Endothelial cell (in vitro differentiated cells): ENCODE measurements at regions not wholly inside any gene's neighbourhood (a gene's known extent, or its start where the extent isn't known, plus 50 kb on each side); places are given as distances from the start of the nearest gene placed in this dataset.

Source experiments
- DNase-seq: peaks from one replicate; pipeline ENCODE4 v3.0.0; 2021; ENCODE audit warnings: low spot score
- H3K27ac Mint-ChIP-seq: one replicate; pipeline ENCODE4 v1.8.0; 2021; ENCODE audit warnings: mixed read lengths, inconsistent platforms; ENCODE audit not compliant: unreplicated experiment
- H3K27me3 Mint-ChIP-seq: one replicate; pipeline ENCODE4 v1.8.0; 2021; ENCODE audit warnings: mild to moderate bottlenecking, moderate library complexity, mixed read lengths, inconsistent platforms; ENCODE audit not compliant: unreplicated experiment
- H3K36me3 Mint-ChIP-seq: one replicate; pipeline ENCODE4 v1.8.0; 2021; ENCODE audit warnings: mild to moderate bottlenecking, low read depth, mixed read lengths, inconsistent platforms; ENCODE audit not compliant: unreplicated experiment
- H3K4me1 Mint-ChIP-seq: one replicate; pipeline ENCODE4 v1.8.0; 2021; ENCODE audit warnings: mild to moderate bottlenecking, mixed read lengths, inconsistent platforms; ENCODE audit not compliant: unreplicated experiment
- H3K4me3 Mint-ChIP-seq: one replicate; pipeline ENCODE4 v1.8.0; 2021; ENCODE audit warnings: mild to moderate bottlenecking, mixed read lengths, inconsistent platforms; ENCODE audit not compliant: unreplicated experiment
- H3K9me3 Mint-ChIP-seq: one replicate; pipeline ENCODE4 v1.8.0; 2021; ENCODE audit warnings: mixed read lengths, inconsistent platforms; ENCODE audit not compliant: unreplicated experiment
- CTCF ChIP-seq: fragments of 200-600 bp; sonication (generic); IDR thresholded peaks from one replicate; pipeline ENCODE4 v1.5.0; 2021; ENCODE audit warnings: antibody characterized with exemption; ENCODE audit not compliant: unreplicated experiment

- Mint-ChIP-seq H3K27me3 (peaks cover 2% of the 10 kb centered on the region), H3K36me3 (no peaks in the 10 kb centered on the region), H3K9me3 (no peaks in the 10 kb centered on the region), H3K4me3 (no peak overlapping the region), H3K27ac (no peak overlapping the region), H3K4me1 (no peaks in the 10 kb centered on the region)
- DNase-seq = no peak
- no peak for TF ChIP-seq CTCF
Measured at GRCh38 chr20:18922251-18922650, 108.7 kb downstream of the SCP2D1 start.

- Mint-ChIP-seq H3K9me3 (no peaks in the 10 kb centered on the region), H3K27me3 (peaks cover 2% of the 10 kb centered on the region), H3K4me3 (no peak overlapping the region), H3K27ac (no peak overlapping the region), H3K36me3 (no peaks in the 10 kb centered on the region), H3K4me1 (no peaks in the 10 kb centered on the region)
- no peak for TF ChIP-seq CTCF
- no peak for DNase-seq
Measured at GRCh38 chr20:18922898-18923297, 109.3 kb downstream of the SCP2D1 start.

DNA sequence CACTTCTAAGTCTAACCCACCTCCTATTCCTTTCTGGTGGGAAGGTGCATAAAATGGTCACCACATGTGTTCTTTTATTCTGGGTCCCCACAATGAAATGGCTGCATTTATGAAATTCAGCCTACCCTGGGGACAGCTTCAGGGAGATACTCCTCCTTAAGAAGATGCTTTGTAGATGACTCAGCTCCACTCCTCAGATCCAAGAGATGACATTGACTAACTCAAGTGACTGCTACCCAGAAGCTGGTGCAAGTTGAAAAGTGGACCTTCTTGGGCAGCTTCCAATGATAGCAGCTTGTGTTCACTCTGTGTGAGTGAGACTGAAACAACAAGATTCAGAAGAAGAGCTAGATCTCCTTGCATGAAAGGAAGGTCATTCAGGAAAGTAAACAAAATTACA, 113.4 kb downstream of the SCP2D1 start:
- Mint-ChIP-seq H3K36me3 (no peaks in the 10 kb centered on the region), H3K27ac (no peak overlapping the region), H3K4me1 (no peaks in the 10 kb centered on the region), H3K9me3 (no peaks in the 10 kb centered on the region), H3K4me3 (no peak overlapping the region), H3K27me3 (peaks cover 2% of the 10 kb centered on the region)
- no peak for TF ChIP-seq CTCF
- DNase-seq = no peak

DNA sequence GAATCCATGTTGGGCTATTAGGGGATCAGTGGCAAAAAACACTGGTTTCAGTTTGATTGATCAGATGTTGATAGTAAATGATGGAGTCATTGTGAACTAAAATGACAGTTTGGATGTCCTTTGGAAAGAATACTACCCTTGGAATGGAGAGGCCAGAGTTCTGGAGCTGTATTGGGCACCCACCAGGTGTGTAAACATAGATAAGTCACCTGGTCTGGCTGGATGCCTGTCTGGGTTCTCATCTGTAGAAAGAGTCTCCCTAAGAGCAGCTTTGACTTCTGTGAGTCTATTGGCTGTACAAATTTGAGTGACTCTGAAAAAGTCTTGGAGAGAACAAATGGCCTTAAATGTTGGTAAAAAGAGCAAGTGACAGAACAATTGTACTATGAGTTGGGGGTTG, 115.0 kb downstream of the SCP2D1 start:
- H3K4me1 Mint-ChIP-seq = no peaks in the 10 kb centered on the region
- no peak overlapping the region for H3K27ac Mint-ChIP-seq
- no peaks in the 10 kb centered on the region for H3K9me3 Mint-ChIP-seq
- TF ChIP-seq CTCF = no peak
- DNase-seq = no peak
- no peak overlapping the region for H3K4me3 Mint-ChIP-seq
- no peaks in the 10 kb centered on the region for H3K36me3 Mint-ChIP-seq
- H3K27me3 Mint-ChIP-seq = peaks cover 2% of the 10 kb centered on the region

GRCh38 chr20:18929800-18930199, 116.2 kb downstream of the SCP2D1 start:
- TF ChIP-seq CTCF = no peak
- Mint-ChIP-seq H3K4me1 (no peaks in the 10 kb centered on the region), H3K4me3 (no peak overlapping the region), H3K9me3 (no peaks in the 10 kb centered on the region), H3K36me3 (no peaks in the 10 kb centered on the region), H3K27ac (no peak overlapping the region), H3K27me3 (peaks cover 2% of the 10 kb centered on the region)
- no peak for DNase-seq
